HG03066 (cell line): ENCODE measurements at regions not wholly inside any gene's neighbourhood (a gene's known extent, or its start where the extent isn't known, plus 50 kb on each side); places are given as distances from the start of the nearest gene placed in this dataset.
"Not testable (repeated sequence)": the region's sequence is repeated elsewhere in the genome, so short reads cannot be mapped to it uniquely, and the experiment has no call there.

Experiments used
- ATAC-seq: cut with Tn5 transposase; IDR thresholded peaks from one replicate; pipeline ENCODE4 v1.9.1; 2021; ENCODE audit warnings: low read depth; ENCODE audit not compliant: unreplicated experiment

- no peak for ATAC-seq
Observed at GRCh38 chr1:185412385-185413087, 95.5 kb upstream of the IVNS1ABP start.

- ATAC-seq, result no peak
Observed at GRCh38 chr1:185409763-185410528, 92.9 kb upstream of the IVNS1ABP start.

GRCh38 chr1:185409345-185409744, 92.3 kb upstream of the IVNS1ABP start:
- no peak for ATAC-seq

- no peak for ATAC-seq
Observed at GRCh38 chr1:185408700-185409270, 91.7 kb upstream of the IVNS1ABP start.

GRCh38 chr1:185406691-185407009, 89.6 kb upstream of the IVNS1ABP start:
- ATAC-seq, result no peak

GRCh38 chr1:185406006-185406690, 89.1 kb upstream of the IVNS1ABP start:
- ATAC-seq, result no peak

GRCh38 chr1:185404907-185405568, 88.0 kb upstream of the IVNS1ABP start:
- ATAC-seq, result no peak

GRCh38 chr1:185404291-185404690, 87.2 kb upstream of the IVNS1ABP start:
- ATAC-seq, result no peak

- no peak for ATAC-seq
Observed at GRCh38 chr1:185402930-185403329, 85.9 kb upstream of the IVNS1ABP start.

- ATAC-seq, result no peak
Observed at GRCh38 chr1:185401019-185401418, 84.0 kb upstream of the IVNS1ABP start.

- ATAC-seq, result no peak
Observed at GRCh38 chr1:185400052-185400451, 83.0 kb upstream of the IVNS1ABP start.

- peak; percentile 62 for ATAC-seq
Observed at GRCh38 chr1:185398599-185398998, 81.6 kb upstream of the IVNS1ABP start.

- no peak for ATAC-seq
Observed at GRCh38 chr1:185398022-185398421, 81.0 kb upstream of the IVNS1ABP start.

GRCh38 chr1:185397183-185397582, 80.1 kb upstream of the IVNS1ABP start:
- no peak for ATAC-seq

- ATAC-seq, result no peak
Observed at GRCh38 chr1:185396126-185396525, 79.1 kb upstream of the IVNS1ABP start.

GRCh38 chr1:185393815-185394214, 76.8 kb upstream of the IVNS1ABP start:
- ATAC-seq, result no peak

GRCh38 chr1:185393205-185393604, 76.2 kb upstream of the IVNS1ABP start:
- ATAC-seq, result no peak

- ATAC-seq, result no peak
Observed at GRCh38 chr1:185388815-185389214, 71.8 kb upstream of the IVNS1ABP start.

GRCh38 chr1:185388346-185388745, 71.3 kb upstream of the IVNS1ABP start:
- no peak for ATAC-seq

- no peak for ATAC-seq
Observed at GRCh38 chr1:185385991-185386390, 68.9 kb upstream of the IVNS1ABP start.

GRCh38 chr1:185383805-185384204, 66.8 kb upstream of the IVNS1ABP start:
- ATAC-seq, result not testable (repeated sequence)
